ENCODE measurements at regions not wholly inside any gene's neighbourhood (a gene's known extent, or its start where the extent isn't known, plus 50 kb on each side); places are given as distances from the start of the nearest gene placed in this dataset.

- TF ChIP-seq CTCF (IDR thresholded peaks at IDR 0.05): no peak
- TF ChIP-seq POLR2A (IDR thresholded peaks at IDR 0.05): no peak
Measured at GRCh38 chr21:27721675-27722074, 754.8 kb upstream of the ADAMTS5 start.
